ENCODE measurements at regions not wholly inside any gene's neighbourhood (a gene's known extent, or its start where the extent isn't known, plus 50 kb on each side); places are given as distances from the start of the nearest gene placed in this dataset.
"Not testable (repeated sequence)": the region's sequence is repeated elsewhere in the genome, so short reads cannot be mapped to it uniquely, and the experiment has no call there.

DNA sequence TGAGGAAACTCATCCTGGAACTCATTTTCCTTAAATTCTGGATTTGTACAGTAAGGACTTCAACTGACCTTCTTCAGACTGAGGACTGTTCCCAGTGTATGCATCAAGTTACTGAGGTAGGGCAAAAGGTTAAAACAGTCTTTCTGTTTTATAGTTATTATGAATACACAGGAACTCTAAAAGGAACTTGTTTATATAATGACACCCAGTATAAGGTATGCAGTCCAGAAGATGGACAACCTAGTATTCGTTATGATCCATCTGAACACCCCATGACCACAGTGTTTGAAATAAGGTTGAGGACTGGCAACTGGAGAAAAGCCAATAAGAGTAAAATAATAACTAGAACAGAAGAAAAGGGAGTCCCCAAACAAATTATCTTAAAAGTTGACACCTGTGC is 779.9 kb upstream of the TMEM132C start:
- DNase-seq (ENCODE audit: low read depth in 3 of 3, low spot score in 2 of 3) = no peak

DNA sequence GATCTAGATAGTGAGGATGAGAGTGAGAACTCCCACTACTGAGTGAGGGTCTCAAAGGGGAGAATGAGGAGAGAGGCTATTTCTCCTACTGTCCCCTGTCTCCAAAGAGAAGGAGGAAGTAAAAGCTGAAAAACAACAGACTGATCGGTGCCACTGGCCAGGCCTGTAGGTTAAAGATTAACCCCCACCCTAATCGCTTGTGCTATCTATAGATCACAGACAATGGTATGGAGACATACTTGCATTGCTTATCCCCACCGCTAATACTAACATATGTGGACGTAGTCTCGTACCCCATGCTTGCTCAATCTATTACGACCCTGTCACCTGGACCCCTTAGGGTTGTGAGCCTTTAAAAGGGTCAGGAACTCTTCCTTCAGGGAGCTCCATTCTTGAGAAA is 777.9 kb upstream of the TMEM132C start:
- no peak for DNase-seq (ENCODE audit: low read depth in 3 of 3, low spot score in 2 of 3)

DNA sequence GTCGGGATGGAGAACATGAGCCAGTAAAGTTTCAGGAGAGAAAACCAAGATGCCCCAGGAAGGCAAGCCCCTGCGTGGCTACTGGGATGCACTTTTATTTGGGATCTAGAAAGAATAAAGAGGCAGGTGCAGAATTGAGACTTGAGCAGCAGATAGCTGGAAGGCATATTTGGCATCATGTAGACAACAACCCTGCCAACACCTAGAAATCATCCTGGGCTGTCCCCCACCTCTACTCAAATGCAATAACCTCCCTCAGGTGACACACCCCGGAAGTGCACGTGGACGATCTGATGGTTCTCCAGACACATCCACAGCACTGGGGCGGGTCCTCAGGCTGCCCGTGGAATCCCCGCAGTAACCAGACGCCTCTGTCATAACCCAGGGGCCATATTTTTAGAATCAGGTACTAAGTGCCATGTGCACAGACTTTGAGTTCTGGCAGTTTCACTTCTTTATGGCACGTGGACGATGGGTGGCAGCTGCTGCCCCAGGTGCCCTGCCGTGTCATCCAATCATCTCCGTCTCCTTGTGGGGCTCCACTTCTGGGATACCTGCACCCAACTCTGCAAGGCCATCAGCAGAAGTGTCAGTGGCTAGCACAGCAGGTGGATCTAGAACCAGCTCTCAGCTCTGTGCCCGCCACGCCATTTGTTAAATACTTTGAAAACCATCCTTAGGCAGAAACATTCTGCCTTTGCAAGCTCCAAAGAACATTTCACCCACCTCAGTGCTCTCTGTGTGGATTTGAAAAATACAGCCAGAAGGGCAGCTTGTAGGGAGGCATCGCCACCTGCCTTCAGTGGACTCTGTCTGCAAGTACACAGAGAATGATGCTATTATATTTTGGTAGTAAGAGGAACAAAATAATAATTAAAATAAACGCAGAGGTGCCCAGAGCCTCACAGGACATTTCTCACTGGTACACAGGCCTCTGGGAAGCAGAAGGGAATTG is 771.7 kb upstream of the TMEM132C start:
- no peak for DNase-seq (ENCODE audit: low read depth in 3 of 3, low spot score in 2 of 3)

DNA sequence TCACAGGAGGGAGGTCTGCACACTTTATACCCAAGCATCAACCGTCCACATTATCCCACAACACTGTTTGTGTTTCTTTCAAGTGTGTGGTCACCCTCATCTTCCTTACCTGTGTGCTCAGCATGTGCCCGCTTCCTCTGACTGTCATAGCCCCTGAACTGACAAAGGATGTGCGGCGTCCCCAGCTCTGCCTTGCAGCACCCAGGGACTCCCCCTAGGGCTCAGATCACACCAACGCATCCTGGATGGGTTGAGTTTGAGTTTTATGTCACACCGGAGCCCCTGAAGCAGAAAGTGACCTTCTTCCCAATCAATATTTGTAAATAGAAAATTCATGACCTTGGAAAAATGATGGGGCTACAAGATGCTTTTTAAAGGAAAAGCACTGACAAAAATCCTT is 770.7 kb upstream of the TMEM132C start:
- DNase-seq (ENCODE audit: low read depth in 3 of 3, low spot score in 2 of 3) = no peak

DNA sequence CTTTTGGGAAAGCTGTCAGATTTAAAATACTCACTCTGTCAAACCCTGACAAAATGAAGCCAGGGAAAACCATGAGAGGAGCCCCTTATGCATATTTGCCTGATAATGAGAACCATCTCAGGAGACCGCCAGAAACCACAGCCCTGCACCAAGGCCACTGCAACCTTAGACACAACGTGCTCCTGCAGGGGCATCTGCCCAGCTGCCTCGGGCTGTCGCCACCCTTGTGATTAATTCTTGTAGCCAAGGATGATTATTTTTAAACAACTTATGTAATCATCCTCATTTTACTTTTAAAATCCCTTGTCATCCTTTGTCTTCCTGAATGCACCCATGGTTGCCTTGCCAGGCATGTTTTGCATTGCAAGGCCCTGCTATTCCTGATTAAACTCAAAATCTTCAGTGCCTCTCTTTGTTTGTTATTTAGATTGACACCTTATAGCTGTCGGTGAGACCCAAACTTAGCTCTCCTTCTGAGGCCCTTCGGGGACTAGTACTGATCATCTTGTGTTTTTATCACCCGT is 766.4 kb upstream of the TMEM132C start:
- no peak for DNase-seq (ENCODE audit: low read depth in 3 of 3, low spot score in 2 of 3)

DNA sequence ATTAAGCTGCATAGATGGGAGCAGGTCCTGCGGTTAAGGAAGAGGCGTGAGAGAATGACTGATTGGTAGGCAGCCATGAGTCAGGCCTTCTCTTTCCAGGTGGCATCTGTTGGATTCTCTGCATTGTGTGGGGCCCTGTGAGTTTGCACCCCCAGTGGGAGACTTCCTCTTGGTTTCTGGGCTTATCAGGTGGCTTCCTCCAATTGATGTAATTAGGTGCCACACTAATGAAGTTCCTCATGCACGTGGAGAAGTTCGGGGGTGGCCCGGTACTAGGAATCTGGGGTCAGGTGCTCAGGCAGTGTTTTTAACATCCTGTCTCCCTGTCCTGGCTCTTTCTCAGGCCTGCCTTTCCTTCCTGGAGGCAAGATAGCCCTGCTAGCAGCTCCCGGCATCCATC is 765.1 kb upstream of the TMEM132C start:
- no peak for DNase-seq (ENCODE audit: low read depth in 3 of 3, low spot score in 2 of 3)

DNA sequence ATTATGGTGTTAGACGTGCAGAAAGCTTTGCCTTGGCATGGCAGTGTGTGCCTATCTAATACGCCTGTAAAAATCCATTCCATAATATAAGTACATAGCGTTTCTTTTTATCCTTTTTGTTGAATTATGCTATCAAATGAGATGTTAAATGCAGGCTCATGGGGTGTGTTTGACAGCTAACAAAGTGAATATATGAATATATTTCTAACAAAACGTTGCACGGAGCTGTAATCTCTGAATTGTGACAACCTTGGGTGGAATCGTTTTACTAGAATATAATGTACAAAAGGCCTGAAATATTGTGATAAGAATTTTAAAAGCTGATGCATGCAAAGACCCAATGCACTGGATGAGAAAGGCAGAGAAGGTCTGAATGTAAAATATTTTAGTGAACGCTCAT is 763.7 kb upstream of the TMEM132C start:
- DNase-seq (ENCODE audit: low read depth in 3 of 3, low spot score in 2 of 3) = no peak

DNA sequence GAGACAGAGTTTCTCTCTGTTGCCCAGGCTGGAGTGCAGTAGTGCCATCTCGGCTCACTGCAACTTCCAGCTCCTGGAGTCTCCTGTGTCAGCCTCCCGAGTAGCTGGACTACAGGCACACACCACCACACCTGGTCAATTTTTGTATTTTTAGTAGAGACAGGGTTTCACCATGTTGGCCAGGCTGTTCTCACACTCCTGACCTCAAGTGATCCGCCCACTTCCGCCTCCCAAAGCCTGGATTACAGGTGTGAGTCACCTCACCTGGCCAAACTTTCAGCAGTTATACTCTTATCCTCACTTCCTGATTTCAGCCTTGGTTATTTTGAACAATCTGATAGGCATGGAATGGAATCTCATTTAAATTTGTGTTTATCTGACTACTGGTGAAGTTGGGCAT is 763.0 kb upstream of the TMEM132C start:
- DNase-seq (ENCODE audit: low read depth in 3 of 3, low spot score in 2 of 3) = not testable (repeated sequence)

DNA sequence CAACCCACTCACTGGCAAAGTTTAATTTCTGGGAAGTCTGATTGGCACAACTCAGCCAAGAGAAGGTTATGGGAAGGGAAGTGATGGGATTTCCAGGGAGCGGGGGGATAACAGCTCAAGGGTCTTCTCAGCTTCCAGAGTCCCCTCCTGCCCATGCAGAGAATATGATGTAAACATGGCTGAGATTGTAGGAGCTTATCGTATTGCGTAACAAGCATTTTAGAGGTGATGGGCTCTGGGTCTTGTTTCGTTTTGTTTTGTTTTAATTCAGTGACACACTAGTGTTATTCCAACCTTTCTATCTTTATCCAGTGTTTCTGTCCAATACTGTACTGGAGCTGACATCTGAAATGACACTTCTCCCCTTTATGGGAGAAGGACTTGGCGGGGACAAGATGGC is 762.1 kb upstream of the TMEM132C start:
- no peak for DNase-seq (ENCODE audit: low read depth in 3 of 3, low spot score in 2 of 3)

DNA sequence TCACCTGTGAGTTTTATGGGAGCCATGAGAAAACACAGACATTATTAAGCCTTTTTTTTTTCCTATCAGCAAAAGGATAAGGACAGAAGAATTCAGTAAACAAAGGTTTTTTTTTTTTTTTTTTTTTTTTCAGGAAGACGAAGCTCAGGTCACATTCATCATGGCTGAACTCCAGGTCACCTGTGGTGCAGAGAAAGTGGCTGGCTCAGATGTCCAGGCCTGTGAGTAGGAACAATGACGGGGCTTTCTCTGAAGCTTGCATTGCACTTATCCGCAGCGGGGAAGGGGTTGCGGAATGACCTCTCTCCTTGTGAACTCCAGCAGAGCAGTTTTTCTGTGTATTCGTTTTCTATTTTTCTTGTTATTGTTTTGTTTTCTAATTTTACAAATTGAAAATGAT is 759.6 kb upstream of the TMEM132C start:
- DNase-seq (ENCODE audit: low read depth in 3 of 3, low spot score in 2 of 3) = no peak

DNA sequence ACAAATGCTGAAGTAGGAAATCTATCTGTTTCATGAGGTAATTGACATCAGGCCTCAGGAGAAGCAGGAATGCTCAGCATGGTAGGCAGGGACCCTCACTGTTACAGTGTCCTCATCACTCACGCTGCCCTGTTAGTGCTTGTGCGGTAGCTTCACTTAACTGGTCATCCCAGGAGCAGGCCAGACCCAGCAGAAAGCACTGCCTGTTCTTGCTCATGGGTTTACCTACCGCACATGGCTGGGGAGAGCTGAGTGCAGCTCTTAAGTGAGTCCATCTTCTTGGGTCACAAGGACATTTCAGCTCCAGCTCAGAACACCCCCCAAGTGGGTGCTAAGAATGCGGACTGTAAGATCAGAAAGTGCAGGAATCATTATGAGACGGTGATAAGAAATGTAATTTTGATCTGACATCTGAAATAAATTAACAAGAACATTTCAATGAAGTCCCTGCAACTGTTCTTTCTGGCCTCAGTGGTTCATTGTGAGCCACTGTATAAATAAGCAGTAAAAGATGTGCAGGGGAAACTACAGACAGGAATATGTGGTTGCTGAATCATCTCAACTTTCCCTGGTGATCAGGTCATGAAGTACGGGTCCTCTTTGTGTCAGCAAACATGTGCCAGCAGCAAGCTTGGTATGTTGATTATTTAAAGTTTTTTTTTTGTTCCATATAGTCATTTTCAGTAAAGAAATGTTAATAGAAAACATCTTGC is 757.7 kb upstream of the TMEM132C start:
- no peak for DNase-seq (ENCODE audit: low read depth in 3 of 3, low spot score in 2 of 3)

DNA sequence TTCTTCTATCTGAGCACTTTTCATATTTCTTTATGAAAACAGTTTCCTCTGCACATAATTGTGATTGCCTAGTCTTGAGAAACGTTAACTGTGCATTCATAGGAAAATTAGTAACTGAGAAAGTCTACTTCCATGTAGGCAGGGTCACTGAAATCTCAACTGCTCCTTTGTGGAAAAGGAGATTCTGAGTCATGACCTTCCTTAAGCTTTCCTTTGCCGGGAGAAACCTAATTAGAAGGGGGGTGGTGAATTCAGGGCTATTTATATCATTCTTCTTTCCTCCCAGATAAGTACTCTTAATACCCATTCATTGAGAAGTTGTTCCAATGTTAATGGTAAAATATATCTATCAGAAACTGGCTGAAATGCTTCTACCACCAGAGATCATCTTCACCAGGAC is 751.0 kb upstream of the TMEM132C start:
- DNase-seq (ENCODE audit: low read depth in 3 of 3, low spot score in 2 of 3) = no peak

DNA sequence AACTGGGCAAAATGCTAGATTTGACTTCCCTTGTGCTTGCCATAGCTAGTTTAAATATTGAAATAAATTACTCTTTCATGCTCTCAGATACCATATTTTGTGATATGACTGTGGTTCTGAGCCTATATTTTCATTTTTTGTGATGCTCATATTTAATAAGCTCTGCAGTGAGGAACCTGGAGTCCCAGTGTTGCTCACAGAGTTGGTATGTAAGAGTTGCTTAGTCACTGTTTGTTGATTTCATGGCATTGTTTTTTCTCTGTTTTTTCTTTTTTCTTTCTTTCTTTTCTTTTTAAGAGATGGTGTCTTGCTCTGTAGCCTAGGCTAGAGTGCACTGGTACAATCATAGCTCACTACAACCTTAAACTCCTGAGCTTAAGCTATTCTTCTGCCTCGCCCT is 750.5 kb upstream of the TMEM132C start:
- DNase-seq (ENCODE audit: low read depth in 3 of 3, low spot score in 2 of 3) = no peak

DNA sequence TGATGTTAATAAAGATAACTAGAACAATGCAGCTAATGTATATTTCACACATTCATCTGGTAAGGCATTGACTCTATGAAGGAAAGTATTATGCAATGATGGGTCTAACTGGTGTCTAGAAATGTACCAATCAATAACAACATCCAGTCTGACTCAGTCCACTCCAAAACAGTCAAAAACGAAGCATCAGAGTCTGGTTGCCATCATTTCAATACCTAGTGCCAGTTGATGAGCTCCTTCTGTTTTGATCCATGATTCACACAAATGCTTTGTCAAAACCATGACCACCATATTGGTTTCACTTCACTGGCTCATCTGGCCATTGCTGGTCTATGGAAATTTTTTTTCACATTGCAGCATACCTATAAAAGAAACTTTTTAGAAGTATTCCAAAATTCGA is 747.2 kb upstream of the TMEM132C start:
- no peak for DNase-seq (ENCODE audit: low read depth in 3 of 3, low spot score in 2 of 3)

DNA sequence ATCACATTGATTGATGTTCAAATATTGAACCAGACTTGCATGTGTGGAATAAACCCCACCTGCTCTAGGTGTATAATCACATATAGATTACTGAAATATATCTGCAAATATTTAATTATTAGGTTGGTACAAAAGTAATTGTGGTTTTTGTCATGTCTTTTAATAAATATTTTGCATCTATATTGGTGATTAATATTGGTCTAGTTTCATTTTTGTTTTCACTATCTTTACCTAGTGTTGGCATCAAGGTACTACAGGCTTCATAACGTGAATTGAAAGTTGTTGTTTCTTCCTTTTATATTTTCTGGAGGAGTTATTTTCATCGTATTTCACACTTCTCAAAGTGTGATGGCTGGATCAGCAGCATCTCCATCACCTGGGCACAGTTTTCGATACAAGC is 740.0 kb upstream of the TMEM132C start:
- DNase-seq (ENCODE audit: low read depth in 3 of 3, low spot score in 2 of 3) = no peak

DNA sequence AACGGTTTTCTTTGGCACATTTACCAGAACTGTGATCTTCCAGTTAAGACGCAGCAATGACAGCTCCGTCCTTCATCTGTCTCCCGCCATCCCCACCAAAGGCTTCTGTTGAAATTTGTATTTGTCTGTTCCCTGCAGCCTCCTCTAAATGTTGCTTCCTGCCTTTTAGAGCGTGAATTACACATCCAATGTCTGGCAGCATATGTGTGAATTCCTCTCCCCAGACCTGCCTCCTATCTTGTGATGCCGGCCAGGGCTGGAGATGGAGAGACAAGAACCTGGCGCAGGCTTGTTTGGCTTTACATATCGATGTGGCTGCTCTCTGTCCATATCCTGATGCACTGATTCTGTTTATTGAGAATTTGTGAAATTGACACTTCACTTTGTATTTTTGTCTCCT is 738.4 kb upstream of the TMEM132C start:
- DNase-seq (ENCODE audit: low read depth in 3 of 3, low spot score in 2 of 3) = no peak

DNA sequence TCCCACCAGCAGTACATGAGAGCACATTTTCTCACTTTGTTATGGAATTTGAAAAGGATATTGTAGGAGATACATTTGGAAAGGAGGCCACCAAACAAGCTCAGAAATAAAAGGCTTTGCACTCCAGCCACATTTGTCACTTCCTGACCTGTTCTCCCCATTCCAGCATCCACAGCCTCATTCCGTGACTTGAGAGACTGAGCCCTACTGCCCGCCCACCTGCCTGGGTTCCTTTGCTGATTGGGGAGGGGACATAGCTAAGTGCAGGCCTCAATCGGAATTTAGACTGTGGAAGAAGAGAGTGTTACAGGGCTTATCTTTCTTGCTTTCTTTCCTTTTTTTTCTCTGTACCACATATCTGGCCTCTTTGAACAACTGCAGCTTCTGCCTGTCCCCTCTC is 735.4 kb upstream of the TMEM132C start:
- DNase-seq (ENCODE audit: low read depth in 3 of 3, low spot score in 2 of 3) = no peak

DNA sequence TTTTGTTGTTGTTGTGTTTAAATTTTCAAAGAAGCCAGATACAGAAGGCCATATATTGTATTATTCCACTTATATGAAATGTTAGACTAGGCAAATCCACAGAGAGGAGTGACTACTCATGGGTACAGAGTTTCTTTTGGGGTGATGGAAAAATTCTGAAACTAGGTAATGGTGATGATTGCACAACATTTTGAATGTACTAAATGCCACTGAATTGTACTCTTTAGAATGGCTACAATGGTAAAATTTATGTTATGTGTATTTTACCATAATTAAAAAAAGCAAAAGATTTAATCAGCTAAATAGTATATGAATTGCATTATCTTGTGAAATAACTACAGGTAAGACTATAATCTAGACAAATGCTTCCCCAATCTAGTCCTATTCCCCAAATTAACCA is 733.6 kb upstream of the TMEM132C start:
- no peak for DNase-seq (ENCODE audit: low read depth in 3 of 3, low spot score in 2 of 3)

DNA sequence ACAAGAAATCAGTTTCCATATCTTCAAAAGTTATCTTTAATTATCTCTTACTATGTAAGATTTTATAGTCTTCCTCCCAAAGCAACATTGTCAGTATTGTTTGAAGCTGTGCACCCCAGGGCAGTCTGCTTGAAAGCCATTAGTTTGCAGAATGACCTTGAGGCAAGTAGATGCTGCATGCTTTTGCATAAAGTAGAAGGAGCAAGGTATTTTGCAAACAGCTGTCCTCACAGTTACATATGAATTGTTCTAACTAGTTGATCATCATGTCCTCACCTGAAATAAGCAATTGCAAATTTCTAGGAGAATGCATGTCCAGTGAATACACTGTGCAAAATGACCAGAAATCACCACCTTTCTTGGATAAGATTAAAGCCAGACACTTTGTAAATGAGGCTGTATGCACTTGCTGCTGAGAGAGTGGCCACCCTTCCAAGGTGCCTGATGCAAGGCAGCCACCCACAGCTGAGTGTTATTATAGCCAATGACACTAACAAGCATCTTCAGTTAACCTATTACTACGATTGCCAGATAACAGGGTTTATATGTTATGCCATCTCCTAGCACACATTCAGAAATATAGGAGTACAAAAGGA is 730.0 kb upstream of the TMEM132C start:
- no peak for DNase-seq (ENCODE audit: low read depth in 3 of 3, low spot score in 2 of 3)

DNA sequence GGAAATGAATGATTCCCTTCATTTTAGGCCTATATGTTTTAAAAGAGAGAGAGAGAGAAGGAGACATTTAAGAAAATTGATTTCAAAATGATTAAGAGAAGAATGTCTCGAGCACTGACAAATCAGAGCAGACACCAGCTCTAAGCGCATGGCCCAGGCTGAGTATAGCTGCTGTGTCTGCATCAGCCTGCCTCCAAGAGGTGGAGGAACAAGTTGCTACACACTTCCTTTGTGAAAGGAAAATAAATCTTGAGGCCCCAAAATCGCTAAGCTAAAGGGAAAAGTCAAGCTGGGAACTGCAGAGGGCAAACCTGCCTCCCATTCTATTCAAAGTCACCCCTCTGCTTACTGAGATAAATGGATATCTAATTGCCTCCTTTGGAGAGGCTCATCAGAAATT is 728.7 kb upstream of the TMEM132C start:
- no peak for DNase-seq (ENCODE audit: low read depth in 3 of 3, low spot score in 2 of 3)

DNA sequence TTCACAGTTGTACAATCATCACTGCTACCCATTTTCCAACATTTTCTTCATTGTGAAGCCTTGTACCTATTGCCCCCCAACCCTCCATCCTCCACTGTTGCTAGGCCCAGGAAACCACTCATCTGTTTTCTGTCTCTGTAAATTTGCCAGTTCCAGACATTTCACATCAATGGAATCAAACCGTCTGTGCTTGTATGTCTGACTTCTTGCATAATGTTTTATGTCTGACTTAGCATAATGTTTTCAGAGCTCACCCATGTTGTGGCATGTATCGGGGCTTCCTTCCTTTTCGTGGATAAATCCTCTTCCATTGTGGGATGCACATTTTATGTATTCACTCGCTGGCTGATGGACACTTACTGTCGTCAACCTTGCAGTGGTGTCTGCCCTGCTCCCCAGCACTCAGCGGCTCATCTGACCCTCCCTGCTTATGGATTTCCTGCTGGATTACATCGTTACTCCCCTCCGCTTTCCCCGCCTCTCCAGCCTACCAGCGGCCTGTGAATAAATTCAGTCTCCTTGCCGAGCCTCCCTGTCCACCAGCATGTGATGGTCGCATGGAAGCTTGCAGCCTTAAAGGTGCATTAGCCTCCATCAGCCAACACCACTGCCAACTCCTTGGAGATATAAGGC is 727.6 kb upstream of the TMEM132C start:
- no peak for DNase-seq (ENCODE audit: low read depth in 3 of 3, low spot score in 2 of 3)
